H1 (cell line): ENCODE measurements at regions not wholly inside any gene's neighbourhood (a gene's known extent, or its start where the extent isn't known, plus 50 kb on each side); places are given as distances from the start of the nearest gene placed in this dataset.

Experiments
- CHD1 ChIP-seq: IDR thresholded peaks from 2 replicates; pipeline ENCODE4 v1.6.1; 2012; ENCODE audit warnings: low read depth, low read length, improper control_type of control experiment
- CTCF ChIP-seq, 3 experiments: IDR thresholded peaks; 1 replicate in 2 of 3; 2 replicates in 1 of 3; pipeline versions ENCODE4 v1.5.1 to v1.6.1; 2011; ENCODE audit warnings: low read length in 3 of 3, mild to moderate bottlenecking in 3 of 3, inconsistent platforms in 2 of 3, low read depth in 1 of 3, moderate library complexity in 1 of 3; ENCODE audit not compliant: insufficient read depth in 1 of 3; ENCODE audit errors: control extremely low read depth in 1 of 3
- POLR2A ChIP-seq, 2 experiments: IDR thresholded peaks; 1 replicate in 1 of 2; 2 replicates in 1 of 2; pipeline ENCODE4 v1.6.1; 2011; ENCODE audit warnings: low read depth in 2 of 2, low read length in 2 of 2, mild to moderate bottlenecking in 2 of 2; ENCODE audit errors: control extremely low read depth in 1 of 2
- POLR2AphosphoS5 ChIP-seq: IDR thresholded peaks from 2 replicates; pipeline ENCODE4 v1.6.1; 2011; ENCODE audit warnings: low read depth, low read length
- TF ChIP-seq, protein P1 (sequence below): IDR thresholded peaks from 2 replicates; pipeline ENCODE4 v1.6.1; 2011; ENCODE audit warnings: low read length, improper control_type of control experiment

DNA sequence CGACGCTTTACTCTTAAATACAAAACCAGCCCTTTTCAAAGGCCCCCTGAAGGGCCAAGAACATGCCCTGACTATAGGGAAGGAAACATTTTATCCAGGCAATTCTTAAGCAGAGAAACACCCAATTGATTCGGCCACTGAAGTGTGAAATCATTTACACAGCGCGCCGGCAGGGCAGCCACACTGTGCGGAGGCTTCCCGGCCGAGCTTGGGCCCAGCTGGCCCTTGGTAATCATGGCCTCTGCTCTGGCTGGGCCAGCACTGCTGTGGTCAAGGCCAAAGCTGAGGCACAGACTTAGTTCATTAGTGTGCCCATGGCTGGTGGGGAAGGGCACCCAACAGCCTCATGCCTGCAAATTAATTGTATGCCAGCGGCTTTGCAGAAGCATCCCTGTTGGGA, 143.7 kb upstream of the HABP2 start:
- TF ChIP-seq, protein P1, sequence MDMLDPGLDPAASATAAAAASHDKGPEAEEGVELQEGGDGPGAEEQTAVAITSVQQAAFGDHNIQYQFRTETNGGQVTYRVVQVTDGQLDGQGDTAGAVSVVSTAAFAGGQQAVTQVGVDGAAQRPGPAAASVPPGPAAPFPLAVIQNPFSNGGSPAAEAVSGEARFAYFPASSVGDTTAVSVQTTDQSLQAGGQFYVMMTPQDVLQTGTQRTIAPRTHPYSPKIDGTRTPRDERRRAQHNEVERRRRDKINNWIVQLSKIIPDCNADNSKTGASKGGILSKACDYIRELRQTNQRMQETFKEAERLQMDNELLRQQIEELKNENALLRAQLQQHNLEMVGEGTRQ: no peak
- TF ChIP-seq CHD1 (no peak), POLR2A (IDR thresholded peaks at IDR 0.05; ENCODE audit: control extremely low read depth in 1 of 2, low read depth in 2 of 2, low read length in 2 of 2) (no peak), CTCF (IDR thresholded peaks at IDR 0.05; ENCODE audit: control extremely low read depth in 1 of 3, insufficient read depth in 1 of 3, low read depth in 1 of 3, low read length in 3 of 3) (no peak), POLR2AphosphoS5 (no peak)
